H1 (cell line): ENCODE measurements at regions not wholly inside any gene's neighbourhood (a gene's known extent, or its start where the extent isn't known, plus 50 kb on each side); places are given as distances from the start of the nearest gene placed in this dataset.

Experiments
- CHD7 ChIP-seq: fragments of 300-600 bp; sonication (generic); IDR thresholded peaks from 2 replicates; pipeline ENCODE4 v1.7.1; 2012; ENCODE audit warnings: low read length, moderate library complexity, mild to moderate bottlenecking, inconsistent platforms; ENCODE audit not compliant: insufficient replicate concordance

- TF ChIP-seq CHD7, result no peak
These were observed 96.0 kb upstream of the ATP10A start (continued) for GRCh38 chr15:25959100-25959499.
